ENCODE measurements at regions not wholly inside any gene's neighbourhood (a gene's known extent, or its start where the extent isn't known, plus 50 kb on each side); places are given as distances from the start of the nearest gene placed in this dataset.

DNA sequence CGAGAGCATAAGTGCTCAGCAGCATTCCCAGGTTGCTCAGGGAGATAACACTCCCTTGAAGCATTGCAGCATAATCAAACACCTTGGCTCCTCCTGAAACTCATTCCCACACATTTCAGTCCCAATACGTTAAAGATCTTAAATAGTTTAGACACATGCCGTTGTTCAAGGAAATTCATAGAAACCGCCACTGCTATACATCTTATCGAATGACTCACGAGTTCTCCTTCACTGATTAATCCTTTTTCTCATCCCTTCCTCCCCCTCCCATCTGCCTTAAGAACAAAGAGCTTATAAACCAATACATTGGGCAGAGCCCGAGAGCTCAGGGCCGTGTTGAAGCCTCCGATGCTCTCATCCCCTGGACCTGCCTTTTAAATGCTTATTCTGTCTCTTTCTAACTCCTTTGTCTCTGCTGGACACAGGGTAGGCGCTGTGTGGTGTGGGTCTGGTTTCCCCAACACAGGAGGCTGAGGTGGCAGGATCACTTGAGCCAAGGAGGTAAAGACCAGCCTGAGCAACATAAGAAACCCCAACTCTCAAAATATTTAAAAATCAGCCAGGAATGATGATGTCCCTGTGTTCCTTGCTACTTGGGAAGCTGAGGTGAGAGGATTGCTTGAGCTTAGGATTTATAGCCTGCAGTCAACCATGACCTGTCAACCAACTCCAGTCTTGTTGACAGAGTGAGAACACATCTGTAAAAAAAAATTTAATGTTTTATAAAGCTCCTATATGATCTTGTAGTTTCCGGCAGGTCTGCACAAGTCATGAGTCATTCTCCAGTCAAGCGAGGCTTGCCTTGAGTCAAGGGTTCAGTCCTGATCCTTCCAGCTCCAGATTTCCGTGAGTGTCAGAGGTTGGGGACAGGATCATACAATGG, 394.0 kb upstream of the HSFY2 start:
- no peak for DNase-seq (ENCODE audit: low read depth in 3 of 3, low spot score in 2 of 3)

DNA sequence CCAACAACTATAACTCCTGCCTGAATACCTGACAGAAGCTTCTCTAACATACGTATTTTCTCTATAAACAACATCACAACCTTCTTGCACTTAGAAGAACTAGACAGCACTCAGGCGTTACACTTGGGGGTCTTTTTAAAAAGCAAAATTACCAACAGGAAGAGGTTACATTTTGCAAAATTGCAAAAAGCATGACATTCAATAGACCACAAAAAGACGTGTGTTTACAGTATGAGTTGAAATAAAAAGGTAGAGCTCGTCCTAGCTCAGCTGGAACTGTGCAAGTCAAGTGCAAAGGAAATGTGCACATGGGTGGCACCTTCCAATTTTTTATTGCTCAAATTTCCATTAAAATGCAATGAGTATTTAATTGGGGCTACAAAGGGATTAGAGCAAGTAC, 375.2 kb upstream of the HSFY2 start:
- DNase-seq (ENCODE audit: low read depth in 3 of 3, low spot score in 2 of 3) = no peak

DNA sequence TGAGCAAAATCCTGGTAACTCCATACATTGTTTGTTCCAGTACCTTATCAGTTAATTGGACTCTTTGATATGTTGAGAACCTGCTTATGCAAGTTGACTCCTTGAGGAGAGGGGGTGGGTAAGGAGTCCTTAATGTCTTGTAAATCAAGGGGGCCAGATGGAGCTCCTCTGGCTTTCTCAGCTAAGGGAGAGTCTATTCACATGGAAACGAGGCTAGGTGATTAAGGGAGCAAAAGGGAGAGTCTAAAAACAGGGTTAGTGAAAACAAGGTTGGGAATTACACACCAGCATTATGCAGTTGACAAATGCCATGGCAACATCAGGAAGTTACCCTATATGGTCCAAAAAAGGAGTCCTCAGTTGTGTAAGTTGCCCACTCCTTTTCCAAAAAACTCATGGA, 372.8 kb upstream of the HSFY2 start:
- DNase-seq (ENCODE audit: low read depth in 3 of 3, low spot score in 2 of 3) = no peak

DNA sequence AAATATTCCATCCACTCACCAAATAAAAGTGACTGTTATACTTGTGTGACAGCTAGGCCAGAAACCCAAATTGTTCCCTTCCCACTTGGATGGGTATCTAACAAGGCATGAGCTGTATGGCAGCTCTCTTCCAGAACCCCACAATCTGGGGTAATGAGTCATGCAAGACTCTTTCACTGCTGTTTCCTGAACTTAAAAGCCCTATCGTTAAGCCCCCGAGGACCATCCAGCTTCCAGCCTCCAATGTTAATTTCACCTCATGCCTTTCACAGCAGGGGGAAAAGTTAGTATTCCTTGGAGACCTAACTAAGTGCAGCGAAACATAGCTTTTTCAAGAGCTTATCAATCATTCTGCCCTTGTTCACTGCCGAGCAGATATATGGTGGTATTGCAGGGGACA, 368.6 kb upstream of the HSFY2 start:
- DNase-seq (ENCODE audit: low read depth in 3 of 3, low spot score in 2 of 3) = no peak

DNA sequence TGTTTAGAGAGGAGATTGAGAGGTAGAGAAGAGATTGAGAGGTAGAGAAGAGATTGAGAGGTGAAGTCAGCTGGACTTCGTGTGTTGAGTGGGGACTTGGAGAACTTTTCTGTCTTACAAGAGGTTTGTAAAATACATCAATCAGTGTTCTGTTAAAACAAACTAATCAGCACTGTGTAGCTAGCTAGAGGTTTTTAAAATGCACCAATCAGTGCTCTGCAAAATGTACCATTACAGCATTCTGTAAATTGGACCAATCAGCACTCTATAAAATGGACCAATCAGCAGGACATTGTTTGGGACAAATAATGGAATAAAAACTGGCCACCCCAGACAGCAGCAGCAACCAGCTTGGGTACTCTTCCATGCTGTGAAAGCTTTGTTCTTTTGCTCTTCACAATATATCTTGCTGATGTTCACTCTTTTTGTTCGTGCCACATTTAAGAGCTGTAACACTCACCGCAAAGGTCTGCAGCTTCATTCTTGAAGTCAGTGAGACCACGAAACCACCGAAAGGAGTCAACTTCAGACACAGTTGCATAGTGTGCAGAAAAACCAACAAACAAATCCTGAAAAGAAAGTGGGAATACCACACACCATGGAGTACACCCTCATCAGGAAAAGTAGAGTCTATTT, 366.9 kb upstream of the HSFY2 start:
- DNase-seq (ENCODE audit: low read depth in 3 of 3, low spot score in 2 of 3) = no peak

DNA sequence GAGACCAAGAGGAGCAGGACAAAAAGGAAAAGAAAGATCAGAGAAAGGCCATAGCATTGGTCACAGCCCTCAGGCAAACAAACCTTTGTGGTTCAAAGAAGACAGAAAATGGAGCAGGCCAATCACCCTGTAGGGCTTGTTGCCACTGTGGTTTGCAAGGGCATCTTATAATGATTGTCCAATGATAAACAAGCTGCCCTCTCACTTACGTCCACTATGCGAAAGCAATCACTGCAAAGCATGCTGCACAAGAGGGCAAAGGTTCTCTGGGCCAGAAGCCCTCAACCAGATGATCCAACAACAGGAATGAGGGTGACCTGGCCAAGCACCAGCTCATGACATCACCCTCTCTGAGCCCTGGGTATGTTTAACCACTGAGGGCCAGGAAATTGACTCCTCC, 360.9 kb upstream of the HSFY2 start:
- no peak for DNase-seq (ENCODE audit: low read depth in 3 of 3, low spot score in 2 of 3)

DNA sequence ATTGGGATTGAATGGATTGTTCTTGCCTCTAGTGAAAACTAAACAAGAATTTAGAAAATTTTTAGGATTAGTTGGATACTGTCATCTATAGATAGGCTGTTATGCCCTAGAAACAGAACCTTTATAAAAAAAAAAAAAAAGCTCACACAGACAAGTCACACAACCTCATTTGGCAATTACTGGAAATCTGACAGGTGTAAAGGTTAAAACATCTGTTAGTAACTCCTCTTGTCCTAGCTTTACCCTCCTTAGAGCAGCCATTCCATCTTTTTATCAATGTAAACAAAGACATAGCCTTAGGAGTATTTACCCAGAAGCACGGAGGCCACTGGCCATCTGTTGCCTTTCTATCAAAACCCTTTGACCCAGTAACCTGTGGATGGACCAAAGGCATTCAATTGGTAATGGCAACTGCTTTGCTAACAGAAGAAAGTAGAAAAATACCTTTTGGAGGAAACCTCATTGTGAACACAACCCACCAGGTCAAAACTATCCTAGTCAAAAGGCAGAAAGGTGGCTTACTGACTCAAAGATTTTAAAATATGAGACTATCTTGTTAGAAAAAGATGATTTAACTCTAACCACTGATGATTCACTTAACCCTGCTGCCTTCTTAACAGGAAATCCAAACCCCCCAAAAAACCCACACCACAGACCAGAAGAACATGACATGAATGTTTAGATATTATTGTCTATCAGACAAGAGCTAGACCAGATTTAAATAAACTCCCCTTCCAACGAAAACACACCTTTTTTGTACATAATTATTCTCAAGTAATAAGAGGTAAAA, 357.2 kb upstream of the HSFY2 start:
- no peak for DNase-seq (ENCODE audit: low read depth in 3 of 3, low spot score in 2 of 3)

DNA sequence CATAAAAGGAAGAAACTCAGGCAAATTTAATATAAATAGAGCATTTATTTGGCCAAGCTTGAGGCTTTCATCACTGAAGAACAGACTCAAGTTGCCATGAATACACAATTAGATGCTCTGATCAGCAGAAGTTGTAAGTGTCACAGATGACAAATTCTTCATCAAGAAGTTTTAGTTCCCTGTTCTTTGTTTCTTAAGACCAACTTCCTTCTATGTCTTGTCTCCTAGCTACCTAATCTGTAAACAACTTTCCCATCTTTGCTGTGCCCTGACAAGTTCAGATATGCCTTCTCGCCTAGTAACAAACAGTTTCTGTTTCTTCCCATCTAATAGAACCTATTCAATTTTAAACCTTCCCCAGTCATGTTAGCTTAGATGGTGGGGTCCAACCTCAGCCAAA, 353.4 kb upstream of the HSFY2 start:
- no peak for DNase-seq (ENCODE audit: low read depth in 3 of 3, low spot score in 2 of 3)

DNA sequence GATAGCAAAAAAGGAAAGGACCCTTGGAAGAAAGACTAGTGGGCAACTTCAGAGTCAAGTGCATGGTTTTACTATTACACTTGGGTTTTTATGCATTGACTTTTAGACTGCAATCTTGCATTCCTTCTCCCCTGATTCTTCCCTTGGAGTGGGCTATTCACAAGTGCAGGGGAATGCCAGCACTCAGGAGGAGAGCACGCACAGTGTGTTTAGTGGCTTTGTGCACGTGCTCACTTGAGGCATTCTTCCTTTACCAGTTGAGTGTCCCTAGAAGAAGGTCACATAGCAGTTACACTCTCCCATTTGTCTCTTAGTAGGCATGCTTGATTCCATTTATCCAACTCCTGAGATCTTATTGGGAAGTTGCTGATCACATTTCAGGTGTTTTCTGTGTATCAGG, 351.1 kb upstream of the HSFY2 start:
- no peak for DNase-seq (ENCODE audit: low read depth in 3 of 3, low spot score in 2 of 3)

DNA sequence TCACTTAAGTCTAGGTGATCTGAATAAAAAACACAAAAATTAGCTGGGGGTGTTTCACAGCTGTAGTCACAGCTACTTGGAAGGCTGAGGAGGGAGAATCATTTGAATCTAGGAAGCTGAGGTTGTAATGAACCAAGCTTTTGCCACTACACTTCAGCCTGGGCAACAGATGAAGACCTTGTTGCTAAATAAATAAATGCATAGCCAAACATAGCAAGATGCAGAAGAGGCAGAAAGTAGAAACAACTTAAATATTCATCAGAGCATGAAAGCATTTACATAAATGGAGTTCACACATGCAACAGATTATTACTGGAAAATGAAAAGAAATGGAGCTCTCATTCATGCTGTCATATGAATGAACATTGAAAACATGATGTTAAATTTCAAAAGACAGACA, 348.9 kb upstream of the HSFY2 start:
- DNase-seq (ENCODE audit: low read depth in 3 of 3, low spot score in 2 of 3) = no peak

DNA sequence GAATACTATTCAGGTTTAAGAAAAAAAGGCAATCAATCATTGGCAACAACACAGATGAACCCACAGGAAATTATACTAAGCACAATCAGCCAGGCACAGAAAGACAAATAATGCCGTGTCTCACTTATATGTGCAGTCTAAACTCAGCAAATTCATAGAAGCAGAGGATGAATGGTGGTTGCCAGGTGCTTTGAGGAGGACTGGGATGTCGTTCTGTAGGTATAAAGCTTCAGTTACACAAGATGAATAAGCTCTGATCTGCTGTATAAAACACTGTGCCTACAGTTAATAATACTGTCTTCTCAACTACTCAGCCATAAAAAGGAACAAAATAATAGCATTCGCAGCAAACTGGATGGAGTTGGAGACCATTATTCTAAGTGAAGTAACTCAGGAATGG, 324.8 kb upstream of the HSFY2 start:
- no peak for DNase-seq (ENCODE audit: low read depth in 3 of 3, low spot score in 2 of 3)

DNA sequence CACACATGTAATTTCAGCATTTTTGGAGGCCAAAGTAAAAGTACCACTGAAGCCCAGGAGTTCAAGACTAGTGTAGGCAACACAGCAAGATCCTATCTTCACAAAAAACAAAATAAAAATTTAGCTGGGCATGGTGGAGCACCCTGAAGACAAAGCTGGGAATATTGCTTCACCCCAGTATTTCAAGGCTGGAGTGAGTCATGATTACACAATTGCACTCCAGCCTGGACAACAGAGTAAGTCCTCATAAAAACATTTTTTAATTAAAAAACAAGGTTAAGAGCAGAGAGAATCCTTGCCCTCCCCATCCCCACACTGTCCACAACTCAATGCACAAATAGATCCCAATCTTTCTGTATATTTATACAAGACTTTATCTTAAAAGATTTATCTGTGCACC, 321.9 kb upstream of the HSFY2 start:
- DNase-seq (ENCODE audit: low read depth in 3 of 3, low spot score in 2 of 3) = no peak

DNA sequence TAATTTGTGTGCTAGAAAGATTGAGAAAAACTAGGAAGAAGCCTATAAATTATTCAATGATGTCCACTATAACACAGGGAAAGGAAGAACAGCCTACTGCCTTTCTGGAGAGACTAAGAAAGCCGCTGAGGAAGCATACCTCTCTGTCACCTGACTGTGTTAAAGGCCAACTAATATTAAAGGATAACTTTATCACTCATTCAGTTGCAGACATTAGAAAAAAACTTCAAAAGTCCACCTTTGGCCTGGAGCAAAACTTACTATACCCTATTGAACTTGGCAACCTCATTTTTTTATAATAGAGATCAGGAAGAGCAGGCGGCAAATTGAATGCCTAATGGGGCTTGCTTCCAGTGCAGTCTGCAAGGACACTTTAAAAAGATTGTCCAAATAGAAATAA, 309.5 kb upstream of the HSFY2 start:
- no peak for DNase-seq (ENCODE audit: low read depth in 3 of 3, low spot score in 2 of 3)

DNA sequence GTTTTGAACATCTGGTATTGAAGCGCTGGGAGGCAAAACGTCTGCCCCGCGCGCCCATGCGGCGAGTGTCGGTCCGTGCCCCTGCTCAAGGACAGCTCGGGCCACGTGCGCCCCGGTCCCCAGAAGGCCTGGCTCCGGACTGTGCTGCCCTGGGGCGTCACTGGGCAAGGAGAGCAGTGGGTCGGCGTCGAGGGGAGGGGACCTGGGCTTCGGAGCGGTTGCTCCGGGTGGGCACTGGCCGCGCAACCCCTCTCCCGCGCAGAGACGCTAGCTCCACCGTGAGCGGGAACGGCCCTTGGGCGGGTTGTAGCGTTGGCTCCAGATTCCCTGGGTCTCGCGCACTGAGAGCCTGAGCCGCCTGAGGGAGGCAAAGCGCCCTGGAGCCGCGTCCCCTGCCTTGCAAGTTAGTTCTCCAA, 304.2 kb upstream of the HSFY2 start:
- no peak for DNase-seq (ENCODE audit: low read depth in 3 of 3, low spot score in 2 of 3)

DNA sequence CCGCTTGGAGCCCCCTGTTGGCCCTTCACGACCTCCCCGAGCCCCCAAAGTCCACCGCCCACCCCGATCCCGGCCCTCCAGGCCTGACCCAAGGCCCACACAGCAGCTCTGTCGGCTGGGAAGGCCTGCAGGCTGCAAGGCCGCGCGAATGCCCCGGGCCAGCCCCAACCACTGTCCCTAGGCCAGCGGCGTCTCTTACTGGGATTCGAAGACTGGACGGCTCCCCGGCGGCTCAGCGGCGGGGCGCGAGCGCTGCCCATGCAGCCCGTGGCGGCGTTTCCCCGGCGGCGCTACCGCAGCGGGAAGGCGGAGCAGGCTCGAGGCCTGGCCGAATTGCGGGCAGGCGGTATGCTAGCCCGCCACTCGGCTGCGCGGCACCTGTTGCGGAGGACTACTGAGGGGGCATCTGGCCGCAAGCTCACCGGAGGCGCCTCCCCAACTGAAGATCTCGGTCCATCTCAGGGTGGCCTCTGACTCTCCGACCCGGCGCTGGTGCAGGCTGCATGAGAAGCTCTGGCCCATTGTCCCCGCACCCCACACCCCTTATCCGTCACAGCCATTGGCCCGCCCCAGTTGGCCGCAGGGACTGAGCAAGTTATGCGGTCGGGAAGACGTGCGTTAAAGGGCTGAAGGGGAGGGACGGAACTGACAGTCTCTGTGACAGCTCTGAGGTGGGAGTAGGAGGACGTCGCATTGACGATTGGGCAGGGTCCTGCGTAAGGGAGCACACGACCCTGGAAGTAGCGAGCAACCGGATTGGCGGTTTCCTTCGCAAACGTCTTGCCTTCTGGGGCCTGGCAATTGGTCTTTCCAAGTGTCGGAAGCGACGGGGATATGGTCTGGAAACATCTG, 303.5 kb upstream of the HSFY2 start:
- peak; percentile 39 to 52 (median 41) for DNase-seq (ENCODE audit: low read depth in 3 of 3, low spot score in 2 of 3)

DNA sequence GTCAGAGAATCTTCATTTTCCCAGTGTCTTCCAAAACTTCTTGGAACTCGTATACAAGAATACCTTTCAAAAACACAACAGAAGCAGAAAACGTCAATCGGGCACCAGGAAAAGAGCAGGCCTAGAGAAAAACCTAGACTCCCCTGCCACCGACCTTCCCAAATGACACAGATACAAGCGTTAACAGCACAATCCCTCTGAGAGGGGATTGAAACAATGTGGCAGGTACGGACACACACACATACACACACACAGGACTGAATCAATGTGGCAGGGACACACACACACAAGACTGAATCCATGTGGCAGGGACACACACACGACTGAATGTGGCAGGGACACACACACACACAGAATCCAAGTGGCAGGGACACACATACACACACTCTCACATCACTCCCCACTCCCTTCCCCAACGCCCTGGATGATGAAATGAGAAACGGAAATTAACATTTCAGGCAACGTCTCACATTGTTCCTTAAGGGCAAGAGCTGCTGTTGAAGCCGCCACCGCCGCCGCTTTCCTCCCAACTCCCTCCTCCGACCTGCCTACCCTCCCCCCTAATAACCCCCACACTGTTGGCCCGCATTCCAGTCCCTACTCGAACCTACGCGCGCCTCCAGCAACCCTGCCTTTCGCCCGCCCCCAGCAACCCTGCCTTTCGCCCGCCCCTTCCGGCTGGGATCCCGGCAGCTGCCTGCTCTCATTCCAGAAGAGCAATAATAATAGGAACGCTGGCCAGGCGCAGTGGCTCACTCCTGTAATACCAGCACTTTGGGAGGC, 302.1 kb upstream of the HSFY2 start:
- peak; percentile 41 to 60 (median 47) for DNase-seq (ENCODE audit: low read depth in 3 of 3, low spot score in 2 of 3)

DNA sequence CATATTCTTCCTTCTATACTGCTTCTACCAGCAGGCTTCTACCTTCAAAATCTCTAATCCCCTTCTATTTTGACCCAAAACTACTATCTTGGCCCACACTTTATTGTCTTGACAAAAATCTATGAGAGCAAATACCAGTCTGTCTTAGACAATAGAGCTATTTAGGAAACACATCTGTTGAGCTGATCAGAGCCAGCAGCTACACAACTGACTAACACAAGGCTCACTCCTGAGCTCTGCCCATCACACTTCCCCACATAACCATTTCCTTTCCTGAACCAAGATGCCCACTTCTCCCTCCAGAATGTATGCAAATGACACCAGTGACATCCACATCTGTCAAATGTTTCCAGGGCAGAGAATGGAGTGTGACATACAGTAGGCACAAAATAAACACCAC, 293.9 kb upstream of the HSFY2 start:
- DNase-seq (ENCODE audit: low read depth in 3 of 3, low spot score in 2 of 3) = no peak

DNA sequence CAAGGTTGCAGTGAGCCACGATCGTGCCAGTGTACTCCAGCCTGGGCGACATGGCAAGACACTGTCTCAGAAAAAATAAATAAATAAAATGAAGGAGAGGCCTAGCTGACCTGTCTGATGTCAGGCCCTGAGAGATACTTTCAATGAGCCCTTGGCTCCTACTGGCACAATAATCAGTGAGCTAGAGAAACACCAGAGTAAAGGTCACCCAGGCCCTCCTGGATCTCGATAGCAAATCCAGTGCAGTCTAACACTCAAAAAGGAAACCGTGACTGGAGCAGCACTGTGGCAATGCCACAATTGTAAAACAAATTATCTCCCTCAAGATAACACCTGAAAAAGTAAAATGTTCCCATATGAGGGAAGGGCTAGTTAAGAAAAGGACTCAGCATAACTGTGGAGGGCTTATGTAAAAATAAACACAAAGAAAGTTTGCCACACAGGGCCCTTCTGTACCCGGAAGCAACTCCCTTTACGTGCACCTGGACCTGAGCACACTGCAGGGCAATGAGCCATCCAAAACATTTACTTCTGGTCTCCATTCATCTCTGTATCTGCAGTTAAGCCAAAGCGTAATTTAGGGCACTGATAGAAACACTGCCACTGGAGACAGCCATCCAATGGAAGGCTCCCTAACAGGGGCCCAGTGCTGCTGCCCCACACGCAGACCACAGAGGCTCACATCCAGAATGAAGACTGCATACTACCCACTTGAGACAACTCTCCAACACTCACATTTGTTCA, 293.1 kb upstream of the HSFY2 start:
- no peak for DNase-seq (ENCODE audit: low read depth in 3 of 3, low spot score in 2 of 3)

DNA sequence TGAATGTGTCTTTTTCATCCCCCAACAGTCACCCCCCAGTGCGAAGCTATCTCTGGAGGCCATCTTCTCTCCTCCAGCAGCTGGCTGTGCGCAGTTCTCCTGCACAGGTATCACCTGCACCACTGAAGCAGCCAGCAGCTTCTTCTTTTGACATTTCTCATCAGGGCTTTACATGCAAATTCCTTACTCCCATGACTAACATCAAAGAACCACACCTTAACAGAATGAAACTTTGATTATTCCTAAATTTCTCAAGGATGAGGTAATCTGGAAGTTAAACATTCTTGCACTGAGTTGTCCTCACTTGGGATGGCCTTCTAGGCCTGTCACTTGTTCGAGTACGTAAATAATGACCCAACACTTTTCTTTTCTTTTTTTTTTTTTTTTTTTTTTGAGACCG, 291.6 kb upstream of the HSFY2 start:
- DNase-seq (ENCODE audit: low read depth in 3 of 3, low spot score in 2 of 3) = no peak
